Kidney glomerular epithelial cell (primary cell): ENCODE measurements at regions not wholly inside any gene's neighbourhood (a gene's known extent, or its start where the extent isn't known, plus 50 kb on each side); places are given as distances from the start of the nearest gene placed in this dataset.

Source experiments
- DNase-seq: peaks from one replicate; lab custom pipeline; 2025; lab: John Stamatoyannopoulos, UW

DNA sequence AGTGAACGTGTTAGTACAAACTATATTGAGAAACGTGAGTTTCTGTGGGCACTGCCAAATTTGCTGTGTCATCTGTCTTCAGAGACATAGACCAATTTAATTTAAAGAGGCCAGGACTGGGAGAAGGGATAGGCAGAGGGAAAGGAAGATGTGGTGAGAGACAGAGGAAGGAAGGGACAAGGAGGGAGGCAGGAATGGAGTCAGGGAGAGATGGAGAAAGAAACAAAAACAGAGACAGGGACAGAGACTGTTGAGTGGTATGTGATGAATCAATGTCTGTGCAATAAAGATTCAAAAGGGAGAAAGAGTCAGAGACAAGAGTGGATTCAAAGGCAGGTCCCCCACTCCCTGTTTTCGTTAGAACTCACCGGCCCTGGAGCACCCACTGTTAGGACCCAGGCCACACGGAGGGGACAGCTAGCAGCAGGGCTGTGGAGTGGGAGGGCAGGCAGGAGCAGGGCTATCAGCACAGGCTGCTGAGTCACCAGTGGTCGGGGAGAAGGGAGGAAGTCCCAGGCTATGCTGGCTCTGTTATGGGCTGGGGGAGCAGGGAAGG, 51.6 kb upstream of the CHD6 start:
- DNase-seq, result no peak

DNA sequence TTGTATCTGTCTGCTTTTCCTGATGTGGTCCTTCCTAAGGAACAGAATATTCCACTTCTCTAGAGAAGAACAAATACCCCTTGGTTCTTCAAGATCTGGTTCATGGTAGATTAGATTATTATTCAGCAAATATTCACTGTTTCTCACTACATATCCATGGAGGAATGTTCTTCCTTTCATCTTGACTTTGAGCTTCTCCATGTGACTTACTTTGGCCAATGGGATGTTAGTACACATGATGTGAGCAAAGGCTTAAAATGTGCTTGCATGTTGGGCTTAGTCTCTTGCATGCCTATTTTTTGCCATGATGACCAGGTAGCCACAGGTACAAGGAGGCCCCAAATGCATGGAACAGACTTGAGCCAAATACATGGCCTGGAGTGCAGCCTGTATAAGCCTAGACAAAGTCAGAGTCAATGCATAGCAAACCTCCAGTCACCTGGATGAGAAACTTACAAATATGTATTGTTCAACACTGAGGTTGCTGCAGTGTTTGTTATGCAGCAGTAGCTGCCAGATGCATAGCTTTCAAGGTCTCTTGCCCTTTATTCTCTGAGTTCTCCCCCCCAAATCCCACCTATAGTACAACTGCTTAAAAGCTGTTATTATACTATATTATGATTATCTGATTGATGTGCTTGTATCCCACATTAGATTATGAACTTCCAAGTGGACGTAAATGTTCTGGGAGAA, 50.0 kb upstream of the CHD6 start:
- no peak for DNase-seq
